ENCODE measurements at regions not wholly inside any gene's neighbourhood (a gene's known extent, or its start where the extent isn't known, plus 50 kb on each side); places are given as distances from the start of the nearest gene placed in this dataset.
A peak's percentile ranks its signal among the peaks of the same experiment; 100 is the strongest.
"Not testable (repeated sequence)": the region's sequence is repeated elsewhere in the genome, so short reads cannot be mapped to it uniquely, and the experiment has no call there.

- peaks cover 0 to 3% of the 10 kb centered on the region in 2 donors for H3K4me1 ChIP-seq
- no peaks in the 10 kb centered on the region for H3K36me3 ChIP-seq
- no peak for DNase-seq (ENCODE audit: low spot score in 2 of 2)
- H3K9me3 ChIP-seq = no peaks in the 10 kb centered on the region
- intact Hi-C loops (cut with DNase I) = no loop called here
- H3K27me3 ChIP-seq = peaks cover 5% of the 10 kb centered on the region
- H3K4me3 ChIP-seq = no peak overlapping the region
- TF ChIP-seq CTCF (IDR thresholded peaks at IDR 0.05) = no peak
- H3K27ac ChIP-seq = no peak overlapping the region
Measured at GRCh38 chr12:65731771-65732170, 92.5 kb upstream of the HMGA2 start.

- H3K36me3 ChIP-seq; DNase-seq (ENCODE audit: low spot score in 2 of 2); intact Hi-C loops (cut with DNase I): not testable (repeated sequence)
Measured at GRCh38 chr12:65733643-65734042, 90.6 kb upstream of the HMGA2 start.

GRCh38 chr12:65734226-65734625 lies 90.1 kb upstream of the HMGA2 start:
- intact Hi-C loops (cut with DNase I) = no loop called here
- no peak for TF ChIP-seq CTCF (IDR thresholded peaks at IDR 0.05)
- peaks cover 5% of the 10 kb centered on the region for H3K27me3 ChIP-seq

More at GRCh38 chr12:65733643-65734042, 90.6 kb upstream of the HMGA2 start:
- H3K4me1 ChIP-seq, H3K27ac ChIP-seq, H3K27me3 ChIP-seq, H3K4me3 ChIP-seq, H3K9me3 ChIP-seq: not testable (repeated sequence)

GRCh38 chr12:65739606-65740005 lies 84.7 kb upstream of the HMGA2 start:
- H3K4me1 ChIP-seq = peaks cover 3 to 6% of the 10 kb centered on the region in 2 donors
- peaks cover 4% of the 10 kb centered on the region for H3K27me3 ChIP-seq
- no peaks in the 10 kb centered on the region for H3K36me3 ChIP-seq
- no peak overlapping the region for H3K4me3 ChIP-seq
- TF ChIP-seq CTCF (IDR thresholded peaks at IDR 0.05) = no peak
- intact Hi-C loops (cut with DNase I) = no loop called here
- no peaks in the 10 kb centered on the region for H3K9me3 ChIP-seq
- H3K27ac ChIP-seq = no peak overlapping the region
- DNase-seq (ENCODE audit: low spot score in 2 of 2) = no peak

More at GRCh38 chr12:65734226-65734625, 90.1 kb upstream of the HMGA2 start:
- peaks cover 0 to 1% of the 10 kb centered on the region in 2 donors for H3K4me1 ChIP-seq
- no peaks in the 10 kb centered on the region for H3K9me3 ChIP-seq
- H3K36me3 ChIP-seq = no peaks in the 10 kb centered on the region
- DNase-seq (ENCODE audit: low spot score in 2 of 2) = no peak
- no peak overlapping the region for H3K27ac ChIP-seq
- no peak overlapping the region for H3K4me3 ChIP-seq

- intact Hi-C loops (cut with DNase I) = no loop called here
- Histone ChIP-seq H3K4me1 (peaks cover 3 to 6% of the 10 kb centered on the region in 2 donors), H3K9me3 (no peaks in the 10 kb centered on the region), H3K27ac (no peak overlapping the region), H3K27me3 (peaks cover 4% of the 10 kb centered on the region), H3K36me3 (no peaks in the 10 kb centered on the region), H3K4me3 (no peak overlapping the region)
- TF ChIP-seq CTCF (IDR thresholded peaks at IDR 0.05) = no peak
- DNase-seq (ENCODE audit: low spot score in 2 of 2) = no peak
Measured at GRCh38 chr12:65740506-65740872, 83.8 kb upstream of the HMGA2 start.

GRCh38 chr12:65740873-65741600 lies 83.2 kb upstream of the HMGA2 start:
- intact Hi-C loops (cut with DNase I) = no loop called here
- Histone ChIP-seq H3K27me3 (peaks cover 4% of the 10 kb centered on the region), H3K27ac (no peak overlapping the region), H3K4me1 (peaks cover 3 to 6% of the 10 kb centered on the region in 2 donors), H3K36me3 (no peaks in the 10 kb centered on the region), H3K9me3 (no peaks in the 10 kb centered on the region), H3K4me3 (peak overlapping the region; percentile 57 to 65)
- no peak for DNase-seq (ENCODE audit: low spot score in 2 of 2)
- no peak for TF ChIP-seq CTCF (IDR thresholded peaks at IDR 0.05)
